ENCODE measurements at regions not wholly inside any gene's neighbourhood (a gene's known extent, or its start where the extent isn't known, plus 50 kb on each side); places are given as distances from the start of the nearest gene placed in this dataset.

GRCh38 chr14:66351310-66351709 lies 134.9 kb upstream of the CCDC196 start:
- TF ChIP-seq ZFP3 (CRISPR knock-in tag; IDR thresholded peaks at IDR 0.05) (no peak), ZNF565 (CRISPR knock-in tag; conservative IDR thresholded peaks at IDR 0.05; ENCODE audit: low read depth) (no peak), ZNF70 (CRISPR knock-in tag; IDR thresholded peaks at IDR 0.05) (no peak)

GRCh38 chr14:66359500-66359899 lies 126.7 kb upstream of the CCDC196 start:
- TF ChIP-seq ZFP3 (CRISPR knock-in tag; IDR thresholded peaks at IDR 0.05) (no peak), TOX (CRISPR knock-in tag; IDR thresholded peaks at IDR 0.05; ENCODE audit: borderline replicate concordance) (no peak), ZNF8 (CRISPR knock-in tag; IDR thresholded peaks at IDR 0.05) (no peak), ISL1 (CRISPR knock-in tag; IDR thresholded peaks at IDR 0.05) (no peak), ZFP30 (CRISPR knock-in tag; IDR thresholded peaks at IDR 0.05) (no peak), ZC3H10 (CRISPR knock-in tag; IDR thresholded peaks at IDR 0.05) (no peak), CSDC2 (CRISPR knock-in tag; IDR thresholded peaks at IDR 0.05) (no peak), PPARA (CRISPR knock-in tag; IDR thresholded peaks at IDR 0.05; ENCODE audit: borderline replicate concordance) (no peak), BACH2 (CRISPR knock-in tag; IDR thresholded peaks at IDR 0.05; ENCODE audit: borderline replicate concordance) (no peak), ESRRG (CRISPR knock-in tag; IDR thresholded peaks at IDR 0.05) (no peak), POU6F1 (CRISPR knock-in tag; IDR thresholded peaks at IDR 0.05; ENCODE audit: borderline replicate concordance, low read depth) (no peak), RARB (CRISPR knock-in tag; IDR thresholded peaks at IDR 0.05) (no peak), OSR1 (CRISPR knock-in tag; IDR thresholded peaks at IDR 0.05) (no peak), ZNF70 (CRISPR knock-in tag; IDR thresholded peaks at IDR 0.05) (no peak), GLIS3 (CRISPR knock-in tag; IDR thresholded peaks at IDR 0.05) (no peak), CSRNP3 (CRISPR knock-in tag; IDR thresholded peaks at IDR 0.05) (no peak), ZNF565 (CRISPR knock-in tag; conservative IDR thresholded peaks at IDR 0.05; ENCODE audit: low read depth) (no peak), ARNTL (CRISPR knock-in tag; IDR thresholded peaks at IDR 0.05; ENCODE audit: borderline replicate concordance, low read depth) (no peak)
- peak; percentile 61 for ATAC-seq

More at GRCh38 chr14:66351310-66351709, 134.9 kb upstream of the CCDC196 start:
- ATAC-seq: no peak

- no peak for ATAC-seq
- TF ChIP-seq PATZ1 (CRISPR knock-in tag; IDR thresholded peaks at IDR 0.05; ENCODE audit: borderline replicate concordance) (no peak), ZFP3 (CRISPR knock-in tag; IDR thresholded peaks at IDR 0.05) (no peak), PPARA (CRISPR knock-in tag; IDR thresholded peaks at IDR 0.05; ENCODE audit: borderline replicate concordance) (no peak)
Observed at GRCh38 chr14:66360366-66360926, 125.7 kb upstream of the CCDC196 start.

GRCh38 chr14:66361013-66361412 lies 125.2 kb upstream of the CCDC196 start:
- ATAC-seq: no peak
- TF ChIP-seq ESRRG (CRISPR knock-in tag; IDR thresholded peaks at IDR 0.05): no peak
- TF ChIP-seq ARNTL (CRISPR knock-in tag; IDR thresholded peaks at IDR 0.05; ENCODE audit: borderline replicate concordance, low read depth): no peak
- TF ChIP-seq CSDC2 (CRISPR knock-in tag; IDR thresholded peaks at IDR 0.05): no peak
- no peak for TF ChIP-seq ZNF70 (CRISPR knock-in tag; IDR thresholded peaks at IDR 0.05)
- TF ChIP-seq TSHZ2 (CRISPR knock-in tag; IDR thresholded peaks at IDR 0.05): no peak
- TF ChIP-seq BACH2 (CRISPR knock-in tag; IDR thresholded peaks at IDR 0.05; ENCODE audit: borderline replicate concordance): no peak
- no peak for TF ChIP-seq ZC3H10 (CRISPR knock-in tag; IDR thresholded peaks at IDR 0.05)
- TF ChIP-seq PATZ1 (CRISPR knock-in tag; IDR thresholded peaks at IDR 0.05; ENCODE audit: borderline replicate concordance): no peak
- TF ChIP-seq OSR1 (CRISPR knock-in tag; IDR thresholded peaks at IDR 0.05): no peak
- TF ChIP-seq POU6F1 (CRISPR knock-in tag; IDR thresholded peaks at IDR 0.05; ENCODE audit: borderline replicate concordance, low read depth): no peak
- no peak for TF ChIP-seq RARB (CRISPR knock-in tag; IDR thresholded peaks at IDR 0.05)

All from SK-N-SH treated with all-trans-retinoic acid at 6 μM for 48 hours (cell line).